ENCODE measurements at regions not wholly inside any gene's neighbourhood (a gene's known extent, or its start where the extent isn't known, plus 50 kb on each side); places are given as distances from the start of the nearest gene placed in this dataset.

GRCh38 chr12:114848666-114849065 lies 164.7 kb upstream of the TBX3 start:
- DNase-seq (ENCODE audit: extremely low spot score): no peak
- ChIA-PET POLR2A (no interaction called here), CTCF (no interaction called here)
- TF ChIP-seq HDGF (IDR thresholded peaks at IDR 0.05; ENCODE audit: borderline replicate concordance) (no peak), ARNT (IDR thresholded peaks at IDR 0.05) (no peak), FOXK2 (IDR thresholded peaks at IDR 0.05) (no peak), FOXM1 (IDR thresholded peaks at IDR 0.05; ENCODE audit: borderline replicate concordance) (no peak), NFRKB (IDR thresholded peaks at IDR 0.05) (no peak), ELF4 (IDR thresholded peaks at IDR 0.05) (no peak), FOXA1 (IDR thresholded peaks at IDR 0.05) (no peak), SUZ12 (IDR thresholded peaks at IDR 0.05) (no peak), CTBP1 (IDR thresholded peaks at IDR 0.05; ENCODE audit: borderline replicate concordance) (no peak), TARDBP (IDR thresholded peaks at IDR 0.05) (no peak), PKNOX1 (IDR thresholded peaks at IDR 0.05) (no peak), BHLHE40 (IDR thresholded peaks at IDR 0.05; ENCODE audit: borderline replicate concordance) (no peak), ZNF384 (IDR thresholded peaks at IDR 0.05) (no peak), LEF1 (IDR thresholded peaks at IDR 0.05; ENCODE audit: borderline replicate concordance) (no peak)

GRCh38 chr12:114847441-114848035 lies 163.6 kb upstream of the TBX3 start:
- ChIA-PET POLR2A (no interaction called here), CTCF (no interaction called here)
- no peak for DNase-seq (ENCODE audit: extremely low spot score)
- TF ChIP-seq FOXM1 (IDR thresholded peaks at IDR 0.05; ENCODE audit: borderline replicate concordance): no peak
- no peak for TF ChIP-seq L3MBTL2 (conservative IDR thresholded peaks at IDR 0.05)
- no peak for TF ChIP-seq BHLHE40 (IDR thresholded peaks at IDR 0.05; ENCODE audit: borderline replicate concordance)
- no peak for TF ChIP-seq FOXK2 (IDR thresholded peaks at IDR 0.05)
- no peak for TF ChIP-seq ZNF384 (IDR thresholded peaks at IDR 0.05)
- TF ChIP-seq ELF4 (IDR thresholded peaks at IDR 0.05): no peak
- TF ChIP-seq CTBP1 (IDR thresholded peaks at IDR 0.05; ENCODE audit: borderline replicate concordance): no peak
- TF ChIP-seq ARNT (IDR thresholded peaks at IDR 0.05): no peak
- no peak for TF ChIP-seq FOXA1 (IDR thresholded peaks at IDR 0.05)
- no peak for TF ChIP-seq HDGF (IDR thresholded peaks at IDR 0.05; ENCODE audit: borderline replicate concordance)
- TF ChIP-seq LEF1 (IDR thresholded peaks at IDR 0.05; ENCODE audit: borderline replicate concordance): no peak
- TF ChIP-seq NFRKB (IDR thresholded peaks at IDR 0.05): no peak
- no peak for TF ChIP-seq TARDBP (IDR thresholded peaks at IDR 0.05)
- no peak for TF ChIP-seq SUZ12 (IDR thresholded peaks at IDR 0.05)
- no peak for TF ChIP-seq SP1 (IDR thresholded peaks at IDR 0.05)
- no peak for TF ChIP-seq PKNOX1 (IDR thresholded peaks at IDR 0.05)

- TF ChIP-seq PKNOX1 (IDR thresholded peaks at IDR 0.05): no peak
- TF ChIP-seq ZNF384 (IDR thresholded peaks at IDR 0.05): no peak
- TF ChIP-seq LEF1 (IDR thresholded peaks at IDR 0.05; ENCODE audit: borderline replicate concordance): no peak
- TF ChIP-seq FOXA1 (IDR thresholded peaks at IDR 0.05): no peak
- no peak for TF ChIP-seq CTBP1 (IDR thresholded peaks at IDR 0.05; ENCODE audit: borderline replicate concordance)
- no peak for TF ChIP-seq HDGF (IDR thresholded peaks at IDR 0.05; ENCODE audit: borderline replicate concordance)
- TF ChIP-seq SUZ12 (IDR thresholded peaks at IDR 0.05): no peak
- TF ChIP-seq ELF4 (IDR thresholded peaks at IDR 0.05): no peak
- no peak for TF ChIP-seq FOXM1 (IDR thresholded peaks at IDR 0.05; ENCODE audit: borderline replicate concordance)
- TF ChIP-seq L3MBTL2 (conservative IDR thresholded peaks at IDR 0.05): no peak
- no peak for TF ChIP-seq TARDBP (IDR thresholded peaks at IDR 0.05)
- TF ChIP-seq FOXK2 (IDR thresholded peaks at IDR 0.05): no peak
- TF ChIP-seq BHLHE40 (IDR thresholded peaks at IDR 0.05; ENCODE audit: borderline replicate concordance): no peak
- TF ChIP-seq ARNT (IDR thresholded peaks at IDR 0.05): no peak
- no peak for TF ChIP-seq NFRKB (IDR thresholded peaks at IDR 0.05)
- TF ChIP-seq SP1 (IDR thresholded peaks at IDR 0.05): no peak
- ChIA-PET CTCF (interaction anchor here (1.1 kb wide), 1 partner anchor 22 kb away, joined by 3 read pairs; no protein-coding TSS in a partner anchor), POLR2A (no interaction called here)
- DNase-seq (ENCODE audit: extremely low spot score): no peak
Observed at GRCh38 chr12:114846771-114847170, 162.8 kb upstream of the TBX3 start.

- DNase-seq (ENCODE audit: extremely low spot score): no peak
- POLR2A ChIA-PET: no interaction called here
- TF ChIP-seq ARNT (IDR thresholded peaks at IDR 0.05) (no peak), BHLHE40 (IDR thresholded peaks at IDR 0.05; ENCODE audit: borderline replicate concordance) (no peak), SUZ12 (IDR thresholded peaks at IDR 0.05) (no peak), PKNOX1 (IDR thresholded peaks at IDR 0.05) (no peak), SP1 (IDR thresholded peaks at IDR 0.05) (no peak)
- CTCF ChIA-PET: interaction anchor here (1.0 kb wide), 1 partner anchor 10 kb away, joined by 3 read pairs; no protein-coding TSS in a partner anchor
Observed at GRCh38 chr12:114841557-114842251, 157.7 kb upstream of the TBX3 start.

GRCh38 chr12:114838480-114838879 lies 154.5 kb upstream of the TBX3 start:
- ChIA-PET CTCF (no interaction called here), POLR2A (no interaction called here)
- DNase-seq (ENCODE audit: extremely low spot score): no peak
- TF ChIP-seq SUZ12 (IDR thresholded peaks at IDR 0.05): no peak
- no peak for TF ChIP-seq TARDBP (IDR thresholded peaks at IDR 0.05)
- no peak for TF ChIP-seq FOXA1 (IDR thresholded peaks at IDR 0.05)
- TF ChIP-seq NFRKB (IDR thresholded peaks at IDR 0.05): no peak
- no peak for TF ChIP-seq FOXK2 (IDR thresholded peaks at IDR 0.05)
- no peak for TF ChIP-seq ZNF384 (IDR thresholded peaks at IDR 0.05)
- TF ChIP-seq SP1 (IDR thresholded peaks at IDR 0.05): no peak
- no peak for TF ChIP-seq CTBP1 (IDR thresholded peaks at IDR 0.05; ENCODE audit: borderline replicate concordance)
- TF ChIP-seq ARNT (IDR thresholded peaks at IDR 0.05): no peak
- no peak for TF ChIP-seq ELF4 (IDR thresholded peaks at IDR 0.05)
- TF ChIP-seq L3MBTL2 (conservative IDR thresholded peaks at IDR 0.05): no peak
- TF ChIP-seq BHLHE40 (IDR thresholded peaks at IDR 0.05; ENCODE audit: borderline replicate concordance): no peak
- TF ChIP-seq LEF1 (IDR thresholded peaks at IDR 0.05; ENCODE audit: borderline replicate concordance): no peak
